Stimulated activated naive CD8-positive, alpha-beta T cell treated with anti-CD3 and anti-CD28 coated beads, Interleukin-15, Interleukin-2, amounts not matched to agents 100 ng/mL and 50 ng/mL, for 24 hours (primary cell): ENCODE measurements at regions not wholly inside any gene's neighbourhood (a gene's known extent, or its start where the extent isn't known, plus 50 kb on each side); places are given as distances from the start of the nearest gene placed in this dataset.

ENCODE experiments used
- H3K27ac Mint-ChIP-seq: one replicate; pipeline ENCODE4 v1.8.0; 2021; ENCODE audit warnings: mild to moderate bottlenecking, mixed read lengths
- H3K27me3 Mint-ChIP-seq: one replicate; pipeline ENCODE4 v1.8.0; 2021; ENCODE audit warnings: mixed read lengths
- H3K36me3 Mint-ChIP-seq: one replicate; pipeline ENCODE4 v1.8.0; 2021; ENCODE audit warnings: low read depth, mixed read lengths
- H3K4me1 Mint-ChIP-seq: one replicate; pipeline ENCODE4 v1.8.0; 2021; ENCODE audit warnings: low read depth, mixed read lengths
- H3K4me3 Mint-ChIP-seq: one replicate; pipeline ENCODE4 v1.8.0; 2021; ENCODE audit warnings: mild to moderate bottlenecking, mixed read lengths
- H3K9me3 Mint-ChIP-seq: one replicate; pipeline ENCODE4 v1.8.0; 2021; ENCODE audit warnings: mixed read lengths

DNA sequence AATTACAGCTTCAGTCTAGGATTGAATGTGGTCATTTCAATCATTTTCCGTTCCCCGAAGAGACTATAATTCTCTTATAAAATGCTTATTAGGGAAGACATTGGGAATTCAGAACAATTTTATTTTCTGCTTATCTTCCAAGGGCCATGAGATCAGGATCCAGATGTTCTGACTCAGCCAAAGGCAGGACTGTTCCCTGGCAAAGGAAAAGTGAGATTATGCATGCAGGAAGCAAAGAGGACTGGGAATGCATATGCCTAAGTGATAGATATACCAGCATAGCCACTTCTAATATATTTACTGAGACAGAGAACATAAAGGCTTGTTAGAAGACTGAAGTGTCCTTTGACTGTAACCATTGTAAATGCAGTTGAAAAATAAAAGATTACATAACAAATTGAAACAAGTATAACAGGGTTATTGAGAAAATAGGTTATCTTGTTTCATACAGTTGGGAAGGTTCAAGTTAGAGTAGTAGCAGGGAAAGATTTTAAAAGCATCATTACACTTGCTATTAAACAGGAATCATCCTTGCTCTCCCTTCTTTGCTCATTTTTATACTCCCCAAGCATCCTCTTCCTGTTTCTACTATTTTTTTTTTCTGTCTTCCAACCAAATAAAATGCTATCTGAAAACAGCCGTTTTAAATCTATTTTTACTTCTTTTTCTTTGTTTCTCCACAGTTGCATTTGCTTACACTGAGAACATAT is 439.6 kb upstream of the ADAMTS5 start:
- Mint-ChIP-seq H3K9me3 (peaks cover 6% of the 10 kb centered on the region), H3K4me1 (no peaks in the 10 kb centered on the region), H3K27me3 (no peaks in the 10 kb centered on the region), H3K4me3 (no peak overlapping the region), H3K36me3 (no peaks in the 10 kb centered on the region), H3K27ac (no peak overlapping the region)

DNA sequence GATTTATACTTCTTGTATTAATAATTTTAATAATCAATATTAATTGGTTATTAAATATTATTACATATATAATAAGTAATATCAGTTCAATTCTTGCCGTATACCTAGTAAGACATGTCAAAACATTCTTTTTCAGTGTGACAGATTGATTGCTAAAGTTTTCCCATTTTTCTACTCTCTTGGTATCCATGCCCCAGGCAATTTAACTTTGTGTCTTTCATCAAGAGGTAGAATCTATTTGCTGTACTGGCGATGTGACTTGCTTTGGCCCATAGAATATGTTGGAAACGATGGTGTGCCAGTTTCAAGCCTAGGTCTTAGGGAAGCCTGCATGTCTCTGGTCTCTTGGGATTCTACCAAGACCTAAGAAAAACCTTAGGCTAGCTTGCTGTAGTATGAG is 436.1 kb upstream of the ADAMTS5 start:
- no peaks in the 10 kb centered on the region for H3K9me3 Mint-ChIP-seq
- no peaks in the 10 kb centered on the region for H3K4me1 Mint-ChIP-seq
- H3K27ac Mint-ChIP-seq, result no peak overlapping the region
- H3K36me3 Mint-ChIP-seq, result no peaks in the 10 kb centered on the region
- no peaks in the 10 kb centered on the region for H3K27me3 Mint-ChIP-seq
- H3K4me3 Mint-ChIP-seq, result no peak overlapping the region

DNA sequence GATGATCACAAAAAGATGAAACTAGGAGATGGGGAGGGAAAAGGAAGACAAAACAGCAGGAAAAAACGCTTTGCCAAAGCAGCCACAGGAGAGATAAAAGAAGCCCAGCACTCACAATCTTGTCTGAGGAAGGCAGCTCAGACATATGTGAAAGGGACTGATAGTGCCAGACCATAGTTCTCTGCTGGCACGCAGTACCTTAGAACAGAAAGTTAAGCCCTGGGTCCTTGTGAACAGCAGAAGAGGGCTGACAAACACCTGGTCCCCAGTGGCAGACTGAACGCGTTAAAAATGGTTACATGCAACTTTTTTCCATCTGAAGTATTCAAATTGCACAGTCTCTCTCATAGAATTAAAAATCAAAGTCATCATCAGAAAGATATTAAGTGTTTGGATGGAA is 433.2 kb upstream of the ADAMTS5 start:
- Mint-ChIP-seq H3K27ac (no peak overlapping the region), H3K36me3 (no peaks in the 10 kb centered on the region), H3K4me3 (no peak overlapping the region), H3K9me3 (peaks cover 7% of the 10 kb centered on the region), H3K27me3 (no peaks in the 10 kb centered on the region), H3K4me1 (no peaks in the 10 kb centered on the region)

DNA sequence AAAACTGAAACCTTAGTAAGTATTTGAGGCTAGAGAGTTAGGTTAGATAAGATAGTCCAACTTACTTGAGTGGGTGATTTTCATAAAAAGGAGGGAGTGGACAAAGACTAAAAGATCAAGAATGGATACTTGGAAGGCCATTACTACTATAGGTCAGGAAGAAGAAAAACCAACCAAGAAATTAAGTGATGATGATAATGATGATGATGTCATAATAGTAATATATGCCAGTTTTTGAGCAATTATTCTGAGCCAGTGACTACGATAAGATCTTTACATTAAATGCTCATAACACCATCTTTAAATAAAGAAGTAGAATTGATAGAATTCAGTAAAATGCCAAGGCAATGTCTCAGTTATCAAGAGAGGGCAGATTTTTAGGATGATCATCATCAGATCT is 430.7 kb upstream of the ADAMTS5 start:
- no peaks in the 10 kb centered on the region for H3K4me1 Mint-ChIP-seq
- peaks cover 7% of the 10 kb centered on the region for H3K9me3 Mint-ChIP-seq
- H3K4me3 Mint-ChIP-seq, result no peak overlapping the region
- no peak overlapping the region for H3K27ac Mint-ChIP-seq
- no peaks in the 10 kb centered on the region for H3K36me3 Mint-ChIP-seq
- H3K27me3 Mint-ChIP-seq, result no peaks in the 10 kb centered on the region

DNA sequence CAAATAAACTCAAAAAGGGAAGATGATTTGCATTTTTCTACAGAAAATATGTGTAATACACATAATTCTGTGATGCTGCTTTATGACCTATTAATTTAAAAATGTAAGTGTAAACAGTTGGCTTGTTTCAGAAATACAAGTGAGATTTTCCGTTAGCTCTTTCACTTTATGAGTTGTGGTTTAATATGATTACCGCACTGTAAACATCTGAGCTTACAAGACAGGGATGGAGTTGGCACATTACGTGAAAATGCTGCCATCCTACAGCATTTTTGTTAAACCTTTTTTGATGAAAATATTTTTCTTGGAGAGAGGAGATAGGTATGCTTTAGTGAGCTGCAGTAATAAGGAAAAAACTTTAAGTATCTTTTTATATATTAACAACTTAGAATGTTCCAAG is 426.8 kb upstream of the ADAMTS5 start:
- no peaks in the 10 kb centered on the region for H3K4me1 Mint-ChIP-seq
- H3K9me3 Mint-ChIP-seq, result peaks cover 11% of the 10 kb centered on the region

DNA sequence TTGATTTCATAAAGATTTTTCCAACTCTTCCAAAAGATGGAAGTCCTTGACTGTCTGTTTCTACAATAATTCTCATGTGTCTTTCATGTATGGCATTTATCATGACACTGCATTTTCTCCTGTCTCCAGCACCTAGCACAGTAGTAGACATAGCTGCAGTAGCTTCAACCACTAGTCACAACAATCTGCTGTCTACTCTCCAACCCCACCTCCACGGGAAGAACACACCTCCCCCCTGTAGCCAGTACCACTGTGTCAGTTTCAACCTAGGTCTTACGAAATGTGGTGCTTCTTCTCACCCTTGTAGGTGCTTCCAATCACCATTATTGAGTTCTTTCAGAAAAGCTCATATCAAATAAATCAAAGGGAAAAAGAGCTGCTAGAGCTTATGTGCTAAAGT is 425.1 kb upstream of the ADAMTS5 start:
- H3K9me3 Mint-ChIP-seq, result peaks cover 11% of the 10 kb centered on the region
- H3K27me3 Mint-ChIP-seq, result no peaks in the 10 kb centered on the region
- no peak overlapping the region for H3K27ac Mint-ChIP-seq
- no peak overlapping the region for H3K4me3 Mint-ChIP-seq
- no peaks in the 10 kb centered on the region for H3K36me3 Mint-ChIP-seq
- no peaks in the 10 kb centered on the region for H3K4me1 Mint-ChIP-seq

More for the DNA sequence above, 426.8 kb upstream of the ADAMTS5 start:
- Mint-ChIP-seq H3K36me3 (no peaks in the 10 kb centered on the region), H3K4me3 (no peak overlapping the region), H3K27me3 (no peaks in the 10 kb centered on the region), H3K27ac (no peak overlapping the region)

DNA sequence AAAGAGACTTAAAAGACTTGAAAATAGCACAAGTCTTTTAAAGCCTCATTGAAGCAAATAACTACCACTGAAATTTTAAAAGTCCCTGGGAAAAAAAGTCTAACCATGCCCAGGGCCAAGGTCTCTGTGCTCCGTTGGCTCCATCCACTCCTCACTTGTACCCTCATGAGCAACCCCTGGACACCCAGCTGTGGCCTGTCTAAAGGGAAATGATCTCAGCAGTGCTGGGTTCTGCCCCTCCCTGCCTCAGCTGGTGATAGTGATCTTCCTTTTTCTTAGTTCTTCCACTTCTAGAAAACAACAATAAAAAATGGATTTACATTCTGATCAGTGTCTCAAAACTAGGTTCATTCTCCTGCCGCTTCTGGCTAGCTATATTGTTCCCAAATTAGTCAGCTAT is 423.5 kb upstream of the ADAMTS5 start:
- no peak overlapping the region for H3K4me3 Mint-ChIP-seq
- H3K36me3 Mint-ChIP-seq, result no peaks in the 10 kb centered on the region
- H3K9me3 Mint-ChIP-seq, result peaks cover 3% of the 10 kb centered on the region
- H3K27ac Mint-ChIP-seq, result no peak overlapping the region
- H3K4me1 Mint-ChIP-seq, result no peaks in the 10 kb centered on the region
- H3K27me3 Mint-ChIP-seq, result no peaks in the 10 kb centered on the region

DNA sequence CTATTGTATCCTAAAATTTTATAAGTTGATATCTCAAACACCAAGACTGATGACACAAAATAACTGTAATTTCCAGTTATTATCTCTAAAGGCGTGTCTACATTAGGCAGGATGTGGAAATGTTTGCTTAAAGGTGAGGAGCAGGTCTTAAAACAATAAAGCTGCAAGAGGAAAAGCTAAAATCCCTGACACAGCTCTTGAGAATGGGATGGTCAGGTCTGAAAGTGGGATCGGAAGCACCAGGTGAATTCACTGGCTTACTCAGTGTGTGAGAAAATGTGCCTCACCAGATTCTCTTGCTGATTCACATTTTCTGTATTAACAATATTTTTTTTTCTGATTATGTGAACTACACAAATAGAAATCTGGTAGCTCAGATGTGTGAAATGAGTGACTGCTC is 421.9 kb upstream of the ADAMTS5 start:
- H3K4me1 Mint-ChIP-seq, result no peaks in the 10 kb centered on the region
- H3K9me3 Mint-ChIP-seq, result peaks cover 3% of the 10 kb centered on the region
- H3K27ac Mint-ChIP-seq, result no peak overlapping the region
- no peaks in the 10 kb centered on the region for H3K27me3 Mint-ChIP-seq
- no peak overlapping the region for H3K4me3 Mint-ChIP-seq
- H3K36me3 Mint-ChIP-seq, result no peaks in the 10 kb centered on the region

DNA sequence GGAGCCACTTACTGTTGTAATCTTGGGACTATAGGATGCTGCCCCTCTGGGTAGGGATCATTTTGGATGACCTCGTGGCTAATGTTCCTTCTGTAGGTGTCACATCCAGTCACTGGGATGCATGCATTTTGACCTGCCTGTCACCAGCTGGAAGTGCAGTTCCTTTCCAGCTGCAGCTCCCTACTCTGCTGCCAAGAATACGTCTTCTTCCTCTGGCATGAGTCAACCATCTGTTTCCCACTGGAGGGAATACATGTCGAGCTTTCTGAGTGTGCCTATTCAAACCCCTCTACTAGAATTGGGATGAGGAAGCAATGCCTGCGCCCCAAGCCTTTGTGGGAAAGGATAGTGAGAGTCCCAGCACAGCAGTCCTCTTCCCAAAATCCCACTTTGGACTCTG is 415.5 kb upstream of the ADAMTS5 start:
- H3K27ac Mint-ChIP-seq, result no peak overlapping the region
- no peaks in the 10 kb centered on the region for H3K27me3 Mint-ChIP-seq
- H3K9me3 Mint-ChIP-seq, result no peaks in the 10 kb centered on the region
- no peak overlapping the region for H3K4me3 Mint-ChIP-seq
- H3K4me1 Mint-ChIP-seq, result no peaks in the 10 kb centered on the region
- no peaks in the 10 kb centered on the region for H3K36me3 Mint-ChIP-seq

DNA sequence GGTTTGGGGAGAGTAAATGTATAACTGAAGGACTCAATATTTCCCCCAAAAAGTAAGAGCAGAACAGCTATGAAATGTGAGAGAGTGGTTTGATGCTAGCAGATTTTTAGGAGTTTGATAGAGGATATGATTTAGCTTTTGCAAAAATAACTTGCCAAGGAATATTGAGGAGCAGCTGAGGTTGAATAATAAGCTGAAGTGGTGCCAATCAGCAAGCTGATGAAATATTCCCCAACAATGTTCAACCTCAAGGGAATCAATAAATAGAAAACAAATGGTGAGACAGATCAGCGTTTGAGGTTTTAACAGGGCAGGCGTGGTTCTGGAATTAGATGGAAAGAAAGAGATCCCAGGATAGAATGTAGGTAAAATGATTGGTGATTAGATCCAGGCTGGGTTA is 413.4 kb upstream of the ADAMTS5 start:
- no peak overlapping the region for H3K4me3 Mint-ChIP-seq
- H3K36me3 Mint-ChIP-seq, result no peaks in the 10 kb centered on the region
- H3K9me3 Mint-ChIP-seq, result no peaks in the 10 kb centered on the region
- H3K27me3 Mint-ChIP-seq, result no peaks in the 10 kb centered on the region
- H3K27ac Mint-ChIP-seq, result no peak overlapping the region
- H3K4me1 Mint-ChIP-seq, result no peaks in the 10 kb centered on the region

DNA sequence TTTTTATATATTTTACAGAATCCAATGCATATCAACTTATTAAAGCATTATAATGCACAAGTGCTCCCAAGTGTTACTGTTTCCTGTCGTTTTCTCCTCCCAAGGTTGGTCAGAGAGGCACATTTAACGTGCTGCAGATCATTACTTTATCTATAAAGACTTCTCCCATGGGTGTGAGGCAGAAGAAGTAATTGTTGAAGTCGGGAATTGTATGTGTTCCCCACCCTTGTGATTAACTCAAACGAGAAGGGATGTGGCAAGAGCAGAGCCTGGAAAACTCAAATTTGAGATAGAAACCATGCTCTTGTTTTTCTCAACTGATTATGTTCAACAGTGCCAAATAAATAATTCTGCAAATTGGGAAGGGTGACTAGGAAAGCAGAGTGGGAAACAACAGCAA is 412.5 kb upstream of the ADAMTS5 start:
- Mint-ChIP-seq H3K27me3 (no peaks in the 10 kb centered on the region), H3K27ac (no peak overlapping the region), H3K4me1 (no peaks in the 10 kb centered on the region)

DNA sequence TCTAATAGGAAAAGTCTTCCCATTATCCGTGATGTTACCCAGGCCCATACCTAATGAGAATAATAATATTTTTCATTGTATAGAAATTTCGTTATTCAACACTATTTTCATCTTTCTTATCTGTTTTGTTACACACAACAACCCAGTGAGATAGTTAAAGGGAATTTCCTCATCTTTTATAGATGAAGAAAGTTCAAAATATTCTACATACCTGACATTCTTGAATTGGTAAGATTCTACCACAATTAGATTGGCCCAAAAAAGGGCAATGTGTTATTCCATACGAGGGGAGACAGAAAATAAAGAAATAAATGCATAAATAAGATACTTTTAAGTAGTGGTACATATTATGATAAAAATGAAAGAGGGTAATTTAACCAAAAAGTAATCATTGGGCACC is 405.5 kb upstream of the ADAMTS5 start:
- no peaks in the 10 kb centered on the region for H3K4me1 Mint-ChIP-seq
- H3K9me3 Mint-ChIP-seq, result peaks cover 3% of the 10 kb centered on the region
- H3K36me3 Mint-ChIP-seq, result no peaks in the 10 kb centered on the region
- no peak overlapping the region for H3K27ac Mint-ChIP-seq
- no peaks in the 10 kb centered on the region for H3K27me3 Mint-ChIP-seq
- H3K4me3 Mint-ChIP-seq, result no peak overlapping the region

More for the DNA sequence above, 412.5 kb upstream of the ADAMTS5 start:
- H3K4me3 Mint-ChIP-seq, result no peak overlapping the region
- no peaks in the 10 kb centered on the region for H3K36me3 Mint-ChIP-seq
- H3K9me3 Mint-ChIP-seq, result no peaks in the 10 kb centered on the region

DNA sequence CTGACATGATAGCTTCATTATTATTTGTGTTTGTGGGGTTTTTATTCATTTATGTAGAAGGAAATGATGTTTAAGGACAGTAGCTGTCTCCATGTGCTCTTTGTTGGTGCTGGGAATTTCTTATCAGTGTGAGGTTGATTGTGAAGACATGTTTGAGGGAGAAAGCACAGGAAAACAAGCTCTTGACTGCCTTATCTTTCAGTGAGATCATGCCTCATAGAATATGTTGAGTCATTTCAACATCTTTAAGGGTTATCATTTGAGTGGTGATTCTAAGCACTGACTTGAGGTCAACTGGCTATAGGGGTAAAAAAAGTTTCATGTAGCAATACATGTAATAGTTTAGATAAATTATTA is 405.1 kb upstream of the ADAMTS5 start:
- H3K4me1 Mint-ChIP-seq, result no peaks in the 10 kb centered on the region
- H3K36me3 Mint-ChIP-seq, result no peaks in the 10 kb centered on the region
- peaks cover 3% of the 10 kb centered on the region for H3K9me3 Mint-ChIP-seq
- no peak overlapping the region for H3K4me3 Mint-ChIP-seq
- no peak overlapping the region for H3K27ac Mint-ChIP-seq
- no peaks in the 10 kb centered on the region for H3K27me3 Mint-ChIP-seq

DNA sequence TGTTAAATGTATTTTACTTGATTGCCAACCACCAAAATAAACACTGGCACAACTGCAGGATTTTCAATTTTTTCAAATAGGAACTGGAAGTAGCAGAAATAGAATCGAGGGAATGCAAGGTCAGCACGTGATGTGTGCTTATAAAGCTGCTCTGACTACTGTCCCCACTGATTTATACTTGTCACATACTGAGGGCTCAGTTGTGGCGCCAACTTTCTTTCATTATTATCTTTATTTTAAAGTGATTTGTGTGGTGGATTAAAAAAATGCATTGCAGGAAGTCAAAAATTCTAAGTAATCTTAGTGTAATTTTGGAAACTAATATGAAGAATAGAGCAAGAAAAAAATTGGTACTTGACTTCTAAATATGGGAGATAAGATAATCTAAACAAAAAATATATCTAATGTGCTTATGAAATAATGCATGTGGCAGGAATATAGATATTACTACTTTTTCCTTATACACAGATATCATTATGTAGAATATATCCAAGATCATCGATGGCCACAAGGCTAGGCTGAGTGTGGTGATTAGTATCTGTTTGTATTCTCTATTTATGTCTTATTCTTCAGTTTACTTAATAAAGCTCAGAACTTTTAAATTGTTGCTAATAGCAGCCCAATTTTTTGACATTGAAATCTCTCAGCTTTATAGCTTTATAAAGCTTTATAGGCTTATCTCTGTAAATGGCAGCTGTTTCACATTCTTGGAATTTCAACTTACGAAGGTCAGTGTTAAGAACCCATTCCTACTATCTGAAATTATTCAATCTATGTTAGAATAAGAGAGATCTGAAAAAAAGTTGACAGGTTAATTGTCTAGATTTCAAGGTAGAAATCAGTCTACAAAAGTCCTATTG is 404.5 kb upstream of the ADAMTS5 start:
- H3K4me3 Mint-ChIP-seq, result no peak overlapping the region

DNA sequence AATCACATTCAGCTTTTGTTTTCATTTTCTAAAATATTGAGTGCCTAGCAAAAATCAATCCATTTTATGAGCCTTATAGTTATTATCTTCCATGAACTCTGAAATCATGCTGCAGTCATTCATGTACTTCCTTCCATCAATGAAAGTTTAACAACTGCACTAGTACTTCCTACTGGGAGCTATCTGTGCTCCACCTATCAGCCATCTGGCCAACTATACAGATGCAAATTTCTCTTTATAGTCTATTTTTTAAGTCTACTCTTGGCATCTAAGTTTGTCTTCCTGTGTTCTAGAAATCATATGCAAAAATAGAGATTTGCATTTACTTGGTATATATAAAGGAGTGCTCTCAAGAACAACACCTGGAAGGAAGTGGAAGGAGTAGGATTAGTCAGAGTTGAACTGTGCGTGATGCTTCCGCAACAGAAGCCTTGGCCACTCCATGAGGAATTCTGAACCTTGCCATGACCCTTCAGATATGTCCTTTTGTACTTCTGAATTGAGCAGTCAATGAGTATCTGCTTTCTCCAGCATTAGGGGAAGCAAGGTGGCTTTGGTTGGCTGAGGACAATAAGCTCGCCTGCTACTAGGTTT is 403.2 kb upstream of the ADAMTS5 start:
- Mint-ChIP-seq H3K9me3 (peaks cover 6% of the 10 kb centered on the region), H3K4me3 (no peak overlapping the region), H3K4me1 (no peaks in the 10 kb centered on the region), H3K36me3 (no peaks in the 10 kb centered on the region), H3K27me3 (no peaks in the 10 kb centered on the region), H3K27ac (no peak overlapping the region)

More for the DNA sequence above, 404.5 kb upstream of the ADAMTS5 start:
- Mint-ChIP-seq H3K4me1 (no peaks in the 10 kb centered on the region), H3K27ac (no peak overlapping the region), H3K36me3 (no peaks in the 10 kb centered on the region), H3K9me3 (peaks cover 3% of the 10 kb centered on the region), H3K27me3 (no peaks in the 10 kb centered on the region)
